H1 (cell line): ENCODE measurements at regions not wholly inside any gene's neighbourhood (a gene's known extent, or its start where the extent isn't known, plus 50 kb on each side); places are given as distances from the start of the nearest gene placed in this dataset.

Experiments
- EGR1 ChIP-seq: IDR thresholded peaks from 2 replicates; pipeline ENCODE4 v1.6.1; 2011; ENCODE audit warnings: low read depth, low read length, borderline replicate concordance
- FOSL1 ChIP-seq: IDR thresholded peaks from 2 replicates; pipeline ENCODE4 v1.6.1; 2011; ENCODE audit warnings: mild to moderate bottlenecking, low read depth, low read length, moderate library complexity; ENCODE audit not compliant: insufficient read depth

- TF ChIP-seq EGR1 (no peak), FOSL1 (no peak)
These were observed 486.3 kb downstream of the ACTR3B start (continued) for GRCh38 chr7:153245809-153246208.
